Esophagus muscularis mucosa (tissue), 4 donors: ENCODE measurements at regions not wholly inside any gene's neighbourhood (a gene's known extent, or its start where the extent isn't known, plus 50 kb on each side); places are given as distances from the start of the nearest gene placed in this dataset.

Experiments used
- DNase-seq: peaks from one replicate; pipeline ENCODE4 v3.0.0-alpha.2; 2017; ENCODE audit errors: extremely low spot score
- H3K27ac ChIP-seq, 4 donors: fragments of 200-600 bp; sonication (generic); replicated peaks in 1 of 4; 1 replicate in 3 of 4; 2 replicates in 1 of 4; pipeline ENCODE4 v1.5.1; 2016 to 2019; ENCODE audit warnings: mild to moderate bottlenecking in 1 of 4
- H3K27me3 ChIP-seq, 4 donors: fragments of 200-600 bp; sonication (generic); one replicate each; pipeline versions ENCODE4 v1.5.1 to v1.6.0; 2016 to 2019
- H3K36me3 ChIP-seq, 4 donors: fragments of 200-600 bp; sonication (generic); one replicate each; pipeline ENCODE4 v1.5.1; 2016 to 2019
- H3K4me1 ChIP-seq, 4 donors: fragments of 200-600 bp; sonication (generic); one replicate each; pipeline ENCODE4 v1.5.1; 2016 to 2019
- H3K4me3 ChIP-seq, 4 donors: fragments of 200-600 bp; sonication (generic); 1 replicate in 2 of 4; 2 replicates in 2 of 4; pipeline ENCODE4 v1.5.1; 2016 to 2019; ENCODE audit warnings: mild to moderate bottlenecking in 4 of 4, moderate library complexity in 1 of 4
- H3K9me3 ChIP-seq, 4 donors: fragments of 200-600 bp; sonication (generic); 1 replicate in 3 of 4; 2 replicates in 1 of 4; pipeline ENCODE4 v1.5.1; 2016 to 2019
- CTCF ChIP-seq, 3 experiments: fragments of 200-600 bp in 2 of 3; fragments of 450-650 bp in 1 of 3; sonication (generic) in 2 of 3; IDR thresholded peaks; one replicate each; pipeline ENCODE4 v1.5.1; 2017 to 2019; ENCODE audit warnings: antibody characterized with exemption in 3 of 3, mild to moderate bottlenecking in 2 of 3, moderate library complexity in 1 of 3
- EP300 ChIP-seq: sonication (generic); formaldehyde crosslinking; IDR thresholded peaks from one replicate; pipeline ENCODE4 v1.6.1; 2017; ENCODE audit warnings: antibody characterized with exemption
- POLR2A ChIP-seq: fragments of 450-650 bp; IDR thresholded peaks from one replicate; pipeline ENCODE4 v1.6.1; 2017; ENCODE audit warnings: antibody characterized with exemption, moderate library complexity, mild to moderate bottlenecking, low read depth
- POLR2AphosphoS5 ChIP-seq, 2 donors: sonication (generic); formaldehyde crosslinking; IDR thresholded peaks; one replicate each; pipeline ENCODE4 v1.6.1; 2017; ENCODE audit warnings: antibody characterized with exemption in 2 of 2
- WGBS: methylation state at CpG from one replicate; pipeline ENCODE4 v1.1.5; 2018; 5-methylcytosine and 5-hydroxymethylcytosine counted together
- intact Hi-C: fragments of 100-400 bp; cut with DNase I; formaldehyde crosslinking; loops from one replicate; pipeline ENCODE4 v1.15.1; 2023

- Histone ChIP-seq H3K27ac (no peak overlapping the region), H3K9me3 (no peaks in the 10 kb centered on the region), H3K27me3 (no peaks in the 10 kb centered on the region), H3K4me3 (no peak overlapping the region), H3K36me3 (no peaks in the 10 kb centered on the region), H3K4me1 (no peaks in the 10 kb centered on the region)
- no peak for TF ChIP-seq EP300
- no peak for TF ChIP-seq POLR2AphosphoS5 (IDR thresholded peaks at IDR 0.05)
- no peak for TF ChIP-seq POLR2A
- no peak for TF ChIP-seq CTCF (IDR thresholded peaks at IDR 0.05)
- no peak for DNase-seq
- intact Hi-C loops = no loop called here
- 80% methylated on average over 6 of the region's 6 CpGs for WGBS
Measured at GRCh38 chr12:67449591-67450052, 180.5 kb downstream of the CAND1 start.

- H3K4me1 ChIP-seq = no peaks in the 10 kb centered on the region
- no peaks in the 10 kb centered on the region for H3K9me3 ChIP-seq
- H3K27me3 ChIP-seq = no peaks in the 10 kb centered on the region
- intact Hi-C loops = no loop called here
- no peak overlapping the region for H3K4me3 ChIP-seq
- no peaks in the 10 kb centered on the region for H3K36me3 ChIP-seq
- WGBS = 80% methylated on average over 4 of the region's 4 CpGs
- no peak overlapping the region for H3K27ac ChIP-seq
- no peak for DNase-seq
- TF ChIP-seq POLR2A = no peak
- no peak for TF ChIP-seq POLR2AphosphoS5 (IDR thresholded peaks at IDR 0.05)
- TF ChIP-seq EP300 = no peak
- TF ChIP-seq CTCF (IDR thresholded peaks at IDR 0.05) = no peak
Measured at GRCh38 chr12:67450441-67450840, 181.3 kb downstream of the CAND1 start.

- DNase-seq = no peak
- Histone ChIP-seq H3K9me3 (no peaks in the 10 kb centered on the region), H3K36me3 (no peaks in the 10 kb centered on the region), H3K4me1 (peaks cover 2 to 4% (median 3%) of the 10 kb centered on the region in 4 donors), H3K27me3 (no peaks in the 10 kb centered on the region), H3K4me3 (no peak overlapping the region), H3K27ac (no peak overlapping the region)
- intact Hi-C loops = no loop called here
- 79% methylated on average over 4 of the region's 4 CpGs for WGBS
- no peak for TF ChIP-seq POLR2AphosphoS5 (IDR thresholded peaks at IDR 0.05)
- no peak for TF ChIP-seq EP300
Measured at GRCh38 chr12:67451206-67451605, 182.0 kb downstream of the CAND1 start.

GRCh38 chr12:67452119-67452805, 183.1 kb downstream of the CAND1 start:
- intact Hi-C loops = no loop called here
- Histone ChIP-seq H3K36me3 (no peaks in the 10 kb centered on the region), H3K9me3 (no peaks in the 10 kb centered on the region), H3K4me3 (no peak overlapping the region), H3K4me1 (peaks cover 13 to 14% (median 13%) of the 10 kb centered on the region in 4 donors), H3K27me3 (no peaks in the 10 kb centered on the region), H3K27ac (no peak overlapping the region)
- no peak for TF ChIP-seq POLR2A
- TF ChIP-seq CTCF (IDR thresholded peaks at IDR 0.05) = no peak
- no peak for TF ChIP-seq EP300
- no peak for DNase-seq
- 91% methylated on average over 7 of the region's 7 CpGs for WGBS

- no peak overlapping the region for H3K4me3 ChIP-seq
- H3K9me3 ChIP-seq = no peaks in the 10 kb centered on the region
- TF ChIP-seq POLR2A (no peak), CTCF (IDR thresholded peaks at IDR 0.05) (no peak), EP300 (no peak), POLR2AphosphoS5 (IDR thresholded peaks at IDR 0.05) (no peak)
- WGBS = 85% methylated on average over 3 of the region's 3 CpGs
- no peak overlapping the region for H3K27ac ChIP-seq
- no peak for DNase-seq
- H3K36me3 ChIP-seq = no peaks in the 10 kb centered on the region
- H3K27me3 ChIP-seq = no peaks in the 10 kb centered on the region
- H3K4me1 ChIP-seq = peaks cover 22 to 23% (median 22%) of the 10 kb centered on the region in 4 donors
- intact Hi-C loops = no loop called here
Measured at GRCh38 chr12:67453191-67453590, 184.0 kb downstream of the CAND1 start.
